OCI-LY1 (cell line): ENCODE measurements at regions not wholly inside any gene's neighbourhood (a gene's known extent, or its start where the extent isn't known, plus 50 kb on each side); places are given as distances from the start of the nearest gene placed in this dataset.
"Not testable (repeated sequence)": the region's sequence is repeated elsewhere in the genome, so short reads cannot be mapped to it uniquely, and the experiment has no call there.

Source experiments
- H2AFZ ChIP-seq: fragments of 200-600 bp; sonication (generic), shearing (Covaris generic); 2 replicates; pipeline ENCODE4 v1.6.0; 2014; ENCODE audit warnings: antibody characterized with exemption, mild to moderate bottlenecking, low read length
- H3F3A ChIP-seq: fragments of 200-600 bp; sonication (generic), shearing (Covaris generic); 2 replicates; pipeline ENCODE4 v1.6.0; 2014; ENCODE audit warnings: mild to moderate bottlenecking, antibody characterized with exemption, low read length, moderate library complexity; ENCODE audit not compliant: insufficient read depth
- H3K27ac ChIP-seq: fragments of 200-600 bp; sonication (generic); 2 replicates; pipeline ENCODE4 v1.5.1; 2014; ENCODE audit warnings: low read length, mixed run types, mild to moderate bottlenecking, low read depth; ENCODE audit not compliant: poor library complexity, severe bottlenecking
- H3K27me3 ChIP-seq: fragments of 200-600 bp; sonication (generic); 2 replicates; pipeline ENCODE4 v1.6.0; 2014; ENCODE audit warnings: antibody characterized with exemption, mild to moderate bottlenecking, low read length, moderate library complexity; ENCODE audit not compliant: insufficient read depth
- H3K36me3 ChIP-seq: fragments of 200-600 bp; sonication (generic); 2 replicates; pipeline ENCODE4 v1.6.1; 2014; ENCODE audit warnings: mild to moderate bottlenecking, antibody characterized with exemption, low read length, moderate library complexity, mixed read lengths; ENCODE audit not compliant: insufficient read depth
- H3K4me1 ChIP-seq: fragments of 200-600 bp; sonication (generic); 2 replicates; pipeline ENCODE4 v1.5.1; 2014; ENCODE audit warnings: mild to moderate bottlenecking, low read length, moderate library complexity; ENCODE audit not compliant: insufficient read depth, severe bottlenecking
- H3K4me2 ChIP-seq: fragments of 200-600 bp; sonication (generic), shearing (Covaris generic); 2 replicates; pipeline ENCODE4 v1.6.1; 2014; ENCODE audit warnings: low read length
- H3K4me3 ChIP-seq: fragments of 200-600 bp; sonication (generic); 2 replicates; pipeline ENCODE4 v1.5.1; 2014; ENCODE audit warnings: low read length, low read depth, mild to moderate bottlenecking, mixed read lengths; ENCODE audit not compliant: poor library complexity, severe bottlenecking
- H3K79me2 ChIP-seq: fragments of 200-600 bp; shearing (Covaris generic); 2 replicates; pipeline ENCODE4 v1.6.1; 2016; ENCODE audit warnings: mixed run types, low read length, mixed read lengths; ENCODE audit not compliant: insufficient read depth
- H3K9ac ChIP-seq: fragments of 200-600 bp; sonication (generic), shearing (Covaris generic); 2 replicates; pipeline ENCODE4 v1.6.1; 2014; ENCODE audit warnings: mild to moderate bottlenecking, low read length, mixed read lengths
- H3K9me2 ChIP-seq: fragments of 200-600 bp; sonication (generic), shearing (Covaris generic); 2 replicates; pipeline ENCODE4 v1.6.1; 2014; ENCODE audit warnings: low read depth, mild to moderate bottlenecking, low read length, mixed read lengths
- H3K9me3 ChIP-seq: fragments of 200-600 bp; shearing (Covaris generic); 2 replicates; pipeline ENCODE4 v1.6.1; 2014; ENCODE audit warnings: low read length, mixed read lengths
- H4K20me1 ChIP-seq: fragments of 200-600 bp; sonication (generic), shearing (Covaris generic); 2 replicates; pipeline ENCODE4 v1.6.0; 2016; ENCODE audit warnings: mild to moderate bottlenecking, low read length; ENCODE audit not compliant: insufficient read depth
- EZH2 ChIP-seq: fragments of 200-600 bp; sonication (generic), shearing (Covaris generic); IDR thresholded peaks from 2 replicates; pipeline ENCODE4 v1.8.0; 2017; ENCODE audit warnings: borderline replicate concordance, mixed run types, mild to moderate bottlenecking, antibody characterized with exemption, low read length, moderate library complexity, mixed read lengths
- TF ChIP-seq, protein P1 (sequence below): fragments of 200-600 bp; sonication (generic), shearing (Covaris generic); IDR thresholded peaks from 2 replicates; pipeline ENCODE4 v1.5.1; 2017; ENCODE audit warnings: mild to moderate bottlenecking, antibody characterized with exemption, low read length, moderate library complexity, mixed read lengths

DNA sequence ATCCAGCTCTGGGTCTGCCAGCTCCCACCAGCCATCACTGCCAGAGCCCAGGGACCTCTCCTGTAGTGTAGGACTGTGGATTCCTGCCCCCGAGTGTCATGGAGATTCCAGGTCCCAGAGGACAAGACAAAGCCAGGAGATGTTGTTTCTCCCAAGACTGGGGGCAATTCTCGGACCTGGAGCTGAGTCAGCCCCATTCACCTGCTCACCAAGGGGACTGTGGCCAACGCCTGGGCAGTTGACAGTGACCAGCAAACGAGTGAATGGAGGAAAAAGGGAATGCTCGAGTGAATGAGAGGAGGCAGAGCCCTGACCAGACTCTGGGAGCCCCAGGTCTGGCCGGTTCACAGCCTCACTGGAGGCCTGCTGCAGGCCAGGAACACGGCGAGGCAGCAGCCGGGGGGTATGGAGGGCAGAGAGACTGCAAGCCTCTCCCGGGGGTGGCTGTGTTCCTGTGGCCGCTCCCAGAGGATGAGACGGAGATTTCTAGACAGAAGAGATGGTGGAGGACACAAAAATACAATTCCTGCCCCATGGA is 61.3 kb upstream of the PRR5 start:
- Histone ChIP-seq H3K9ac (no peak overlapping the region), H3K27ac (no peak overlapping the region), H3K4me1 (no peaks in the 10 kb centered on the region)

DNA sequence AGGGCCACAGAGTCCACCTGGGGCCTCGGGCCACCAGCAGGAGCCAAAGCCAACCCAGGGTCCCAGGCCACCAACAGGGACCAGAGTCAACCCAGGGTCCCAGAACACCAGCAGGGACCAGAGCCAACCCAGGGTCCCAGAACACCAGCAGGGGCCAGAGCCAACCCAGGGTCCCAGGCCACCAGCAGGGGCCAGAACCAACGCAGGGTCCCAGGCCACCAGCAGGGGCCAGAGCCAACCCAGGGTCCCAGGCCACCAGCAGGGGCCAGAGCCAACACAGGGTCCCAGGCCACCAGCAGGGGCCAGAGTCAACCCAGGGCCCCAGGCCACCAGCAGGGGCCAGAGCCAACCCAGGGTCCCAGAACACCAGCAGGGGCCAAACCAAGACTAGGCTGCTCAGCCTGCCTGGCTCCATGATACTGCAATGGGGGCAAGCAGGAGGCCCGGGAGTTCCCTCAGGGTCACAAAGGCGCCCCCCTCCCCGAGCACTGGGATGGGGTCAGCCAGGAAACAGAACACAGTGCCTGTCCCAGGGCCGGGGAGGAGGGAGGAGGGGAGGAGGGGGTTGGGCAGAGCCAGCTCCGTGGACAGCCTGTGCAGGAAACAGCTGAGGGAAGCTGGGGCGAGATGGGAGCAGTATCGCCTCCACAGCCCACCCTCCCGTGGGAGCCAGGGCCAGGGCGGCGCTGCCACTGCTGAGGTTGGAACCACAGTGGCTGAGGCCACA is 62.0 kb upstream of the PRR5 start:
- H3K79me2 ChIP-seq = no peaks in the 10 kb centered on the region
- no peak overlapping the region for H3K4me3 ChIP-seq
- no peak overlapping the region for H3K9ac ChIP-seq
- H4K20me1 ChIP-seq = no peaks in the 10 kb centered on the region
- no peak overlapping the region for H3K4me2 ChIP-seq
- no peaks in the 10 kb centered on the region for H3K36me3 ChIP-seq
- no peaks in the 10 kb centered on the region for H3F3A ChIP-seq
- no peak for TF ChIP-seq EZH2
- TF ChIP-seq, protein P1, sequence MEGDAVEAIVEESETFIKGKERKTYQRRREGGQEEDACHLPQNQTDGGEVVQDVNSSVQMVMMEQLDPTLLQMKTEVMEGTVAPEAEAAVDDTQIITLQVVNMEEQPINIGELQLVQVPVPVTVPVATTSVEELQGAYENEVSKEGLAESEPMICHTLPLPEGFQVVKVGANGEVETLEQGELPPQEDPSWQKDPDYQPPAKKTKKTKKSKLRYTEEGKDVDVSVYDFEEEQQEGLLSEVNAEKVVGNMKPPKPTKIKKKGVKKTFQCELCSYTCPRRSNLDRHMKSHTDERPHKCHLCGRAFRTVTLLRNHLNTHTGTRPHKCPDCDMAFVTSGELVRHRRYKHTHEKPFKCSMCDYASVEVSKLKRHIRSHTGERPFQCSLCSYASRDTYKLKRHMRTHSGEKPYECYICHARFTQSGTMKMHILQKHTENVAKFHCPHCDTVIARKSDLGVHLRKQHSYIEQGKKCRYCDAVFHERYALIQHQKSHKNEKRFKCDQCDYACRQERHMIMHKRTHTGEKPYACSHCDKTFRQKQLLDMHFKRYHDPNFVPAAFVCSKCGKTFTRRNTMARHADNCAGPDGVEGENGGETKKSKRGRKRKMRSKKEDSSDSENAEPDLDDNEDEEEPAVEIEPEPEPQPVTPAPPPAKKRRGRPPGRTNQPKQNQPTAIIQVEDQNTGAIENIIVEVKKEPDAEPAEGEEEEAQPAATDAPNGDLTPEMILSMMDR = no peak
- H3K27me3 ChIP-seq = no peaks in the 10 kb centered on the region
- no peaks in the 10 kb centered on the region for H3K9me3 ChIP-seq
- H2AFZ ChIP-seq = no peak overlapping the region
- H3K27ac ChIP-seq = no peak overlapping the region
- H3K9me2 ChIP-seq = no peaks in the 10 kb centered on the region
- no peaks in the 10 kb centered on the region for H3K4me1 ChIP-seq

More for the DNA sequence above, 61.3 kb upstream of the PRR5 start:
- no peaks in the 10 kb centered on the region for H3K36me3 ChIP-seq
- no peaks in the 10 kb centered on the region for H3K9me3 ChIP-seq
- H3K4me2 ChIP-seq = no peak overlapping the region
- no peak overlapping the region for H2AFZ ChIP-seq
- TF ChIP-seq, protein P1 = no peak
- TF ChIP-seq EZH2 = no peak
- H3K79me2 ChIP-seq = no peaks in the 10 kb centered on the region
- no peaks in the 10 kb centered on the region for H4K20me1 ChIP-seq
- H3F3A ChIP-seq = no peaks in the 10 kb centered on the region
- H3K27me3 ChIP-seq = no peaks in the 10 kb centered on the region
- no peak overlapping the region for H3K4me3 ChIP-seq
- H3K9me2 ChIP-seq = no peaks in the 10 kb centered on the region

- no peak overlapping the region for H3K27ac ChIP-seq
- H4K20me1 ChIP-seq = no peaks in the 10 kb centered on the region
- H3K9me2 ChIP-seq = no peaks in the 10 kb centered on the region
- no peaks in the 10 kb centered on the region for H3K4me1 ChIP-seq
- H3K9ac ChIP-seq = no peak overlapping the region
- H2AFZ ChIP-seq = no peak overlapping the region
- no peak overlapping the region for H3K4me2 ChIP-seq
- H3K9me3 ChIP-seq = no peaks in the 10 kb centered on the region
- H3K36me3 ChIP-seq = no peaks in the 10 kb centered on the region
- TF ChIP-seq, protein P1 = no peak
- TF ChIP-seq EZH2 = no peak
- H3K79me2 ChIP-seq = no peaks in the 10 kb centered on the region
- H3K4me3 ChIP-seq = no peak overlapping the region
- no peaks in the 10 kb centered on the region for H3K27me3 ChIP-seq
- no peaks in the 10 kb centered on the region for H3F3A ChIP-seq
Observed at GRCh38 chr22:44638971-44639760, 62.8 kb upstream of the PRR5 start.

- not testable (repeated sequence) for H3K4me3 ChIP-seq, H3K9ac ChIP-seq, H3K36me3 ChIP-seq, H3K27ac ChIP-seq, H3K27me3 ChIP-seq, H3K9me2 ChIP-seq, H3K9me3 ChIP-seq, H3F3A ChIP-seq, H3K4me1 ChIP-seq, H4K20me1 ChIP-seq, H3K79me2 ChIP-seq, H2AFZ ChIP-seq, H3K4me2 ChIP-seq
Observed at GRCh38 chr22:44636502-44637206, 65.3 kb upstream of the PRR5 start.

DNA sequence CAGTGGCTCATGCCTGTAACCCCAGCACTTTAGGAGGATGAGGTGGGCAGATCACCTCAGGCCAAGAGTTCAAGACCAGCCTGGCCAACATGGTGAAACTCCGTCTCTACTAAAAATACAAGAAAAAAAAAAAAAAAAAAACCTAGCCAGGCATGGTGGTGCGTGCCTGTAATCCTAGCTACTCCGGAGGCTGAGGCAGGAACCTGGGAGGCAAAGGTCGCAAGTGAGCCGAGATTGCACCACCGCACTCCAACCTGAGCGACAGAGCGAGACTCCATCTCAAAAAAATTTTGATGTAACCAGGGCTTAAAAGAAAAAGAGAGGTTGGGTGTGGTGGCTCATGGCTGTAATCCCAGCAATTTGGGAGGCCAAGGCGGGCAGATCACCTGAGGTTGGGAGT is 66.4 kb upstream of the PRR5 start:
- H3K9me3 ChIP-seq, H3K36me3 ChIP-seq, H3K27ac ChIP-seq, H3K4me2 ChIP-seq, H3K4me1 ChIP-seq, H4K20me1 ChIP-seq, H3K9ac ChIP-seq, H3K9me2 ChIP-seq, H3K79me2 ChIP-seq, H2AFZ ChIP-seq, H3K27me3 ChIP-seq, H3F3A ChIP-seq, H3K4me3 ChIP-seq: not testable (repeated sequence)
